HG03108 (cell line): ENCODE measurements at regions not wholly inside any gene's neighbourhood (a gene's known extent, or its start where the extent isn't known, plus 50 kb on each side); places are given as distances from the start of the nearest gene placed in this dataset.
"Not testable (repeated sequence)": the region's sequence is repeated elsewhere in the genome, so short reads cannot be mapped to it uniquely, and the experiment has no call there.

ENCODE experiments used
- ATAC-seq: cut with Tn5 transposase; IDR thresholded peaks from one replicate; pipeline ENCODE4 v1.9.1; 2021; ENCODE audit warnings: moderate library complexity; ENCODE audit not compliant: unreplicated experiment

DNA sequence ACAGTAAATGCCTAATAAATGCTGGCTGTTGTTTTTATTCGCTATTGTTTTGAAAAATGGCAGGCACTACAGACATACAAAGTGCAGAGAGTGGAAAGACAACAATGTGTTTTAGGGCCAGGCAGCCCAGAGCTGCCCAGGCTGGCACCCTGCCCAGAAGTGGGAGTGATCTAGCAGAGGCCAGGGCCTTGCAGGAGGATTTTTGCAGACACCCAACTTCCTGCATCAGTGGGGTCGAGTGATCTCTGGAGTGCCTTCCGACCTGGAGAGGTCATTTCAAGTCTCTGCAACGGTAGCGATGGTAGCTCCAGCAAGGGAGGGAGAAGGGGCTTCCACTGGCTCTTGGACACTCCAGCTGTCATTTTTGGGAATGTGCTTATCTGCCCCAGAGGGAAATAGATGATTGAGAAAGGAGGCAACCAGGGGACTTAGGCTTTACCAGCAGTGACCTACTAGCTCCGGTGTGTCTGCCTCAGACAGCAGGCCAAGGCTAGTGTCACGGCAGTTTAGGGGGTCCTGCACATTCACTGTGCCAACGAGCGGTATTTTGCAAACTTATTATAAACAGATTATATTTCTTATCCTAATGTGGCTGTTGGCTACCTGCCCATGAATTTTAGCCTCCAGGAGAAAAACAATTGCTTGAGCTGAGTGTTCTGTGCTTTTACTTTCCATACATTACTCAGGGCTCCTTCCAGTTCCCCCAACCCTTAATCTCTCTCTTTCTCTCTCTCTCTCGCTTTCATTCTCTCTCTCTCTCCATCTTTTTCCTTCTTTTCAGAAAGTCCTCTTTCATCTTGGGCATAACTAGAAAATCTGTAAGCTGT lies 153.9 kb upstream of the PLGLB2 start:
- not testable (repeated sequence) for ATAC-seq

DNA sequence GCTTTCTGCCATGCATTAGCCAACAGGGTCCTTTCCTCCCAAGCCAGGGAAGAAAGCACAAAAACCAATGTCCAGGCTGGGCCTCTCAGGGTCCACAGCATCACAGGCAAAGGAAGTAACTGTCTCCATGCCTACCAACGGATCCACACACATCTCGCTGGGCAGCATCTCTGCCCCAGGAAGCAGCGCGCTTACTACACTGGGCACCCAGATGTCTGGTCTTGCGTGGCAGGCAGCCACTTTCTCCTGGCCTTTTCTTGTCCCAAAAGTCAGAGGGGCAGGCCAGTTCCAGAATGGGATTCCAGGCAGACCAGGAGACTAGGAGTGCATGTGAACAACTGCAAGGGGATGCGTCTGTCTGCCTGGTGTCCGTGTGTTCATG lies 153.3 kb upstream of the PLGLB2 start:
- ATAC-seq = not testable (repeated sequence)

DNA sequence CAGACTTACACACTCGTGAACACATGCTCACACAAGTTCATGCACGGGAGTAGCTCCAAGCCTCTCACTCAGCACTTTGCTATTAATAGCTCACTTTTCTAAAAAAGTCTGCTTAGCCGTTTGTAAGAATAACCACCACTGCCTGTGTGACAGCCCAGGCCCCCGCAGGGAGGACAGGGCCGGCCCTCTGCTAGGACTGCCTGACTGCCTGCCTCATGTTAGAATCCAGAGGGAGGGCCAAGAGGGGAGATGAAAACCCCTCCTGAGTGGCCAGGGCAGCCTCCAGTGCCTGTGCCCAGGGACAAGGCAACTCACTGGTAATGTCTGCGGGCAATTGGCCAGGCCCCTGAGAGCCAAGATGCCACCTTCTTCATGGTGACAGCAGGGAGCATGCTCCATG lies 152.9 kb upstream of the PLGLB2 start:
- ATAC-seq = not testable (repeated sequence)

DNA sequence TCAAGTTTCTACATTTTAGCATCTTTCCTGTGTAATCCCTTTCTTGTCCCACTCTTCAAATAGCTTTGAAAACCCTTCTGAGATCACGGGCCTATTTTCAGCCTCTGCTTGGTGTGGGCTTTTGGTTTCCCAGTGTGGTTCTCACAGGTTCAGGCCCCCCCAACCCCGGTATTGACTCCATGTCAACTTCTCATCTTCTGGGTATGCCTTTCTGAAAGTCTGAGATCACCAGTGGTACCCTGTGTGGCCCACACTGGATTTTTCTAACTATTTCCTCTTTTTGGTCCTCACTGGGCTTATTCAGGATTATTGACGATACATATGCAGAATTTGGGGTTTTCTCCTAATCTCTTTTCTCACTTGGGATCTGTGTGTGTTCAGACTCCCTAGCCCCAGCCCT lies 146.9 kb upstream of the PLGLB2 start:
- not testable (repeated sequence) for ATAC-seq

DNA sequence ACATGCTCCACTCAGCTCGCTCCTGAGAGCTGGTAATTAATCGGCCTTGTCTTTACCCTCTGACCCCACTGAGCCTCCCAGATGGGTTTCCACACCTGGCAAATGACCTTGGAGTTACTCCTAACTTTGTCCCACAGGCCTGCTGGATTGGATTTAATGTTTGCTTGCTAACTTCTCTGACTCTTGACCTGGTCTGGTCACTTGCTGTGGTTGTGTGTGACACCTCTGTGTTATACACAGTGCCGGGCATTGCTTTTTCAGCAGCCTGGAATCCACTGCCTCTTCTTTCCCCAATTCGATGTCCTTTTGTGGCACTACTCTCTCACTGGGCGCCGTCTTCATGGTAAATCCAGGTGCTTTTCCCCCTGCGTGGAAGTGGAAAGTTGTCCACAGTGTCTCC lies 145.8 kb upstream of the PLGLB2 start:
- not testable (repeated sequence) for ATAC-seq

DNA sequence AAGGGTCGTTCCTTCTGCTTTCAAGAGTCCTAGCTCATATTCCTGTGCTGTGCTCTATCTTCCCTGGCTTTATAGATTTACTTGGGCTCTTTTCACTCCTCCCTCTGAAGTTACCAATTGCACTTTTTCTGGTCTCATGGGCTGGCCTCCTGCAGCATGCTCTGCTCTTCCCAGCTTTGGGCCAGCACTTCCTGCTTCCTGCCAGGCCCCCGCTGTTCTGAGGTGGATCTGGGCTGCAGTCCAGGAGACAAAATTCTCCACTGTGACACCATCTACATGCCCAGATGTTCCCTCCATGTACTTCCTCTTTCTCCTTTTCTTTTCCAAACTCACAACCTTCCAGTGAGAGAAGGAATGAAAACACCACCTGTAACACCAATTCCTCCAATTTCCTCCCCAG lies 145.2 kb upstream of the PLGLB2 start:
- ATAC-seq = not testable (repeated sequence)

DNA sequence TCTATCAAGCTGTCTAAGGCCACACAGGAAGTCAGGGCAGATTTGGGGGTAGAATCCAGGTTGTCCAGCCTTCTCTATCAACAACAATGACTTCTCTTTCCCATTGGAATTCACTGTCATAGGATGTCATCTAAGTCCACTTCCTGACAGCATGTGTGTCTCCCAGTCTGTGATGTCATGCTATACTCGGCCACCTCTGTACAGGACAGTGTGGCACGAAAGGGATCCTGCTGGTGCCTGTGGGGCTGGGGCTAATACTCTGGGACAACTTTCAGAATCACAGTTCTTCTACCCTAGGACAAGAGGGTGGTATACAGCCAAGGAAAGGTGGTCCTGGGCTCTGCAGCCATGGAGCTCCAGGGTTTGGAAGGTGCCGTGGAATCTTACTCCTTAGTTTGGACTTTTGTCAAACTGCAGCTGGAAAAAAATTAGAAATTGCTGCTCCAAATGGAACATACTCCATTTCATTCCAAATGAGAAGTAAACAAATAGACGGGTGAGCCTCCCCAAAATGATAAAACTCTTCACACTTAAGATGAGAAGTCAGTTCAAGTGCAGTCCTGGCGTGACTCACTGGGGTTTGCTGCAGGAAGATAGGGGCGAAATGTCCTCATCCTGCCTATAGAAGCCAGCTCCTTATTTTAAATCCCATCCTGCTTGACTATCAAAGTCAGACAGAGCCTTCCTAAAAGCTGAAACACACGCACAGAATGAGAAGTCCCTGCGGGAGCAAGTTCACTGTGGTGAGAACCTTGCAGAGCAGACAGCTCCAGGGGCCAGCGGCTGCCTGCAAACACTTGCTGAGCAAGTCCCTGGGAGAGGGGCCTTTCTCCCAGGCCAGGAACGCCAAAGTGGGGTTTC lies 144.2 kb upstream of the PLGLB2 start:
- not testable (repeated sequence) for ATAC-seq

DNA sequence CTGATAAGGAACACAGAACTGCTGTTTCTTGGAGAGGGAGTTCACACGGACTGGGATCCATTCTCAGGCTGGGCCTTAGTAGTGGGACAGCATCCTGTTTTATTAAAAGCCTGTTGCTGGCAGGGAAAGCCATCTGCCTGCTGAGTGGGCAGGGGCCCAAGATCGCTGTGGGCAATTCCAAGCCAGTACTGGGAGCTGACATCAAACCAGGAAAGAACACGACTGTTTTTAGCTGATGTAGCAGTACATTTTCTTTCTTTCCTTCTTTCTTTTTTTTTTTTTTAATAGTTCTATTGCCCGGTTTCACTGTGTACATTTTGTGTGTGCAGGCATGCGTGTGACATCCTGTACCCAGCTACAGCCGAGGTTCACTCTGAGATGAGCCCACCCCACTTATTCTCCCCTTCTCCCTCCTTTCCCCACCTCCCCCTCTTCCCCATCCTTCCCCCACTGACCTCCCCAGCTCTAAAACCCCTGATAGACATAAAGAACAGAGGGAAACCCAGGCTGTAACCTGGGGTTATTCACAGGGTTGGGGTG lies 143.5 kb upstream of the PLGLB2 start:
- not testable (repeated sequence) for ATAC-seq

DNA sequence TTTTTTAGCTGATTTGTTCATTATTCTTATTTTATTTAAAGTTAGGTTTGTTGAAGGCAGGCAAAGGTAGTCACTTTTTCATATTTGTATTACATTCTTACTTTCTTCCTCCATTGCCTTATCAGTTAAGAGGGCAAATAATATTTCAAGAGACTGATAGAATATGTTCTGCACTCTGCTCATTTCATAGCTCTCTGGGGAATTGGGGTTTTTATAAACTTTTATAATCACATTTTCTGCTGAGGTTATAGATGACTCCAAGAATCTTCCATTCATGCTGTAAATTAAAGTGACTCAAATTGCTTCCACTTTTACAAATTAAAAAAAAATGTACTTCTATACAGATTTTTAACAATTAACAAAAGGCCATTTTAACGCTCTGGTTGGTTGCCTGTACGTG lies 142.9 kb upstream of the PLGLB2 start:
- ATAC-seq = not testable (repeated sequence)

DNA sequence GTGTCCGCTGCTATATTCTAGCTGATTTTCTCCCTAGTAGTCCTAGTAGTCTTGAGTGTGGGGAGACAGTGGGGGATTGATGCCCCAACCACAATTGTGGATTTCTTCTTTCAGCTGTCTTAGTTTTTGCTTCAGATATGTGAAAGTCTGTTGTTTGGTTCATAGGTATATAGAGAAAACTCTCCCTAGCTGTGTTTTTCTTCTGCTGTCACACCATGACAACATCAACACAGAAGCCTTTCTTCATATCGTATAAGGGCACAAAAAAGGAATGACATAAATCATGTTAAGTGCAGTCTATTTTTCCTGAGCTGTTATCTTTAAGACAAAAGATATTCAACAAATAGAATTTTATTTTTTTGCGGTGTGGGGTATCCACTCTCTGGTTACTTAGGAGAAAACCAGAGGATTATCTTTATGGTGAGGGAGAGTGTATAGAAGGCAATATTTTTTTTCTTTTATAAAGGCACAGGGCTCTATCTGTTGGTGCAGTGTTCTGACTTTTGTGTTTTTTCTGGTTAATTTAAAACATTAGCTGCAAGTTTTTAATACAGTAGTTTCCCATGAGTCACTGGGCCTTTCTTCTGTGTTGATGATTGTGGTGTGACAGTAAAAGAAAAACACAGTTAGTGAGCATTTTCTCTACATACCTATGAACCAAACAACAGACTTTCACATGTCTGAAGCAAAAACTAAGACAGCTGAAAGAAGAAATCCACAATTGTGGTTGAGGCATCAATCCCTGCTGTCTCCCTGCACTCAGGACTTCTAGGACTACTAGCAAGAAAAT lies 139.3 kb upstream of the PLGLB2 start:
- ATAC-seq = not testable (repeated sequence)

DNA sequence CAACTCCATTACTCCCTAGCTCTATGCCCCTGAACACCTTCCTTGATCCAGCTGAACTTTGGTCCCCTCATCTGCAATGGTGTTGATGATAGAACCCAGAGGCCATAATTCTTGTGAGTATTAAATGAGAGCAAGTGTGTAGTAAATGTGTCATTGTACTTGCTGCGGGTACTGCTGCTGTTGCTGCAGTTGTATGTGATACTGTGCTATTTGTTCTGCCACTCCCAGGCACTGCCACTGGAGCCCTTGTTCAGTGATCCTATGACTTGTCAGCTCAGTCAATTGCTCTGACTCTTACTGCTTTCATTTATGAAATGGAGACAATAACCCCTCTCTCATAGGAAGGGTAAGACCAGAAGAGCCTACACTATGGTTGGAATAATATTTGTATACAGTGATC lies 136.9 kb upstream of the PLGLB2 start:
- not testable (repeated sequence) for ATAC-seq

DNA sequence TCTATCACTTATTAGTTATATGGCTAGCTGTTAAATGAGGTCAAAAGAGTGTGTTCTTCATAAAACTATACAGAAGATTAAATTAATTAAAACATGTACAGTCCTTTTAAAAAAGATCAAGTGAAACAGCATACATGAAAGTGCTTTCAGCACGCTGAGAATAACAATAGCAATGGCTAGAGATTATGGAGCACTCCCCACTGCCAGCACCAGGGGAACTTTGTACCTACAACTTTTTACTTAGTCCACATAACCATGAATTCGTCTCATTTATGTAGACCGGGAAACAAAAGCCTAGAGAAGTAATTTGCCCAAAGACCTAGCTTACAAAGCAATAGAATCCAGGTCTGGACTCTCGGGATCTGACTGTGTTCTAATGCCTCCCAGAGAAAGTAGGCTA lies 136.5 kb upstream of the PLGLB2 start:
- not testable (repeated sequence) for ATAC-seq

DNA sequence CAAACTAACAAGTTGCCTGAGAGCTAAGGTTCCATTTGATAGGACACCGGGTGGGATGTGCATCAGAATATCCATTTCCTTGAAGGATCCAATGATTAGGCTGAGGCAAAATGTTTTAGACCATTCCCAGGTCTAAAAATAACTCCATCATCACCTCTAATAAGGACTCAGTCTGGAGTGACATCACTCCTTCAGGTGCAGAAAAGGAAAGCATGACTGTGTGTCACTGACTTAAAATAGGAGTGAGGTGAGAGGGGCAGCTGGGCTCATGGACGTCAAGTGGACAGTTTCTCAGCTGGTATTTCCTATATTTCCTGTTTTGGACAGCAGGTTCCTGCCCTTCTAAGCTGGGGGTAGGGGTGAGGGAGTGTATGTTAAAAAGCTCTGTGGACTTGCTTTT lies 135.9 kb upstream of the PLGLB2 start:
- ATAC-seq = not testable (repeated sequence)

DNA sequence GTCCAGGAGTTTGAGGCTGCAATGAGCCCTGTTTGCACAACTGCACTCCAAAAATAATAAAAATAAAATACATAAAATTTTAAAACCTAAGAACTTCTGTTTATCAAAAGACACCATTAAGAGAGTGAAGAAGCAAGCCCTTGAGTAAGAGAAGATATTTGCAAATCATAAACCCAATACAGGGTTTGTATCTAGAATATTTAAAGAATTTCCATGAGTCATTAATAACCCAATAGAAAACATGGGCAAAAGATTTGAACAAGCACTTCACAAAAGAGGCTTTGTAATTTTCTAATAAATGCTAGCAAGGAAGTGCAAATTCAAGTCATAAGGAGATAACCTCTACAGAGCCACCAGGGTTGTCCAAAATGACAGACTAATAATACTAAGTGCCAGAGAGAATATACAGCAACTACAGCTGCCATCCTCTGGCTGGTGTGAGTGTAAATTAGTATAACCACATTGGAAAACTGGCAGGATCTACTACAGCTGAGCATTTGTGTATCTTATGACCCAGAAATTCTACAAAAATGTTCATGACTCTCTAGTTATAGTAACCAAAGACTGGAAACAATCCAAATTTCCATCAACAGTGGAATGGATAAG lies 133.0 kb upstream of the PLGLB2 start:
- not testable (repeated sequence) for ATAC-seq

DNA sequence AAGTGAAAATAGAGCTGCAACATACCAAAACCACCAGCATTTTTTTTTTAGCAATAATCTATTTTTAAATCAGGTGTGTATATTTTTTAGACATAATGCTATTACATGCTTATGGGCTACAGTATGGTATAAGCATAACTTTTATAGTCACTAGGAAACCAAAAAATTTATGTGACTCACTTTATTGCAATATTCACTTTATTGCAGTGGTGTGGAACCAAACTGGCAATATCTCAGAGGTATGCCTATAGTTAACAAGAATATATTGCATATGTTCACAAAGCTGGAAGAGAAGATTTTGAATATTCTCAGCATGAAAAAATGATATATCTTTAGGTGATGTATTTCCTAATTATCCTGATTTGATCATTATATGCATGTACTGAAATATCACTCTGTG lies 128.8 kb upstream of the PLGLB2 start:
- ATAC-seq = not testable (repeated sequence)

DNA sequence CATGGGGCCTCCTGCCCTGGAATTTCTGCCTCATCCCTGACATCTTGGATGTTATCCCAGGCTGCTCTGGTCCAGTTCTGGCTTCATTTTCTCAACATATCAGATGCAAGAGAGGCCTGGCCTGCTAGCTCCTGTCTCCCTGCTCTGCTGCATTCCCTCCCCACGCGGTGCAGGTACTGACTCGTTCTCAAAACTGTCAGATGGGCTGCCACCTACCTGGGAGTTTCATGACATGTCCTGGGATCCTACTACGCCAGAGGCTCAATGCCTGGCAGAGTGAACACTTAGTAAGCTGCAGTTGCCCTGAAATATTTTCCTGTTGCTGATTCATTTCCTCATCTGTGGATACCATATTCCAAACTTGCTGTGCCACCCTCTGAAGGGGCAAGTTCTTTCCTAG lies 126.7 kb upstream of the PLGLB2 start:
- not testable (repeated sequence) for ATAC-seq

DNA sequence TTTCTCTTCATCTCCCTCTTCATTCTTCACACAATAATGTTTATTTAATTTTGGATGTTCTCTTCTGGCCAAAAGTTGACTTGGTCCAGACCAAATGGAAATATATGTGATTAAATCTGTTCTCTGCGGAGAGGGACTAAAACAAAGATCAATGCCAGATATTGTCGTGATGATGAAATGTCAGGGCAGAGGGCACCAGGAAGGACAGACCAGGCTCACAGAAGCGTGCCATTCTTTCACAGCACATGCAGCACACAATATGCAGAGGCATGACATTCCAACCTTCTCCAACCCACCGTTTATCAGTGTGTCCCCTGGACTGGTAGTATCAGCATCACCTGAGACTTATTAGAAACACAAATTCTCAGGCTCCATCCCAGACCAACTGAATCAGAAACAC lies 125.2 kb upstream of the PLGLB2 start:
- ATAC-seq = not testable (repeated sequence)

DNA sequence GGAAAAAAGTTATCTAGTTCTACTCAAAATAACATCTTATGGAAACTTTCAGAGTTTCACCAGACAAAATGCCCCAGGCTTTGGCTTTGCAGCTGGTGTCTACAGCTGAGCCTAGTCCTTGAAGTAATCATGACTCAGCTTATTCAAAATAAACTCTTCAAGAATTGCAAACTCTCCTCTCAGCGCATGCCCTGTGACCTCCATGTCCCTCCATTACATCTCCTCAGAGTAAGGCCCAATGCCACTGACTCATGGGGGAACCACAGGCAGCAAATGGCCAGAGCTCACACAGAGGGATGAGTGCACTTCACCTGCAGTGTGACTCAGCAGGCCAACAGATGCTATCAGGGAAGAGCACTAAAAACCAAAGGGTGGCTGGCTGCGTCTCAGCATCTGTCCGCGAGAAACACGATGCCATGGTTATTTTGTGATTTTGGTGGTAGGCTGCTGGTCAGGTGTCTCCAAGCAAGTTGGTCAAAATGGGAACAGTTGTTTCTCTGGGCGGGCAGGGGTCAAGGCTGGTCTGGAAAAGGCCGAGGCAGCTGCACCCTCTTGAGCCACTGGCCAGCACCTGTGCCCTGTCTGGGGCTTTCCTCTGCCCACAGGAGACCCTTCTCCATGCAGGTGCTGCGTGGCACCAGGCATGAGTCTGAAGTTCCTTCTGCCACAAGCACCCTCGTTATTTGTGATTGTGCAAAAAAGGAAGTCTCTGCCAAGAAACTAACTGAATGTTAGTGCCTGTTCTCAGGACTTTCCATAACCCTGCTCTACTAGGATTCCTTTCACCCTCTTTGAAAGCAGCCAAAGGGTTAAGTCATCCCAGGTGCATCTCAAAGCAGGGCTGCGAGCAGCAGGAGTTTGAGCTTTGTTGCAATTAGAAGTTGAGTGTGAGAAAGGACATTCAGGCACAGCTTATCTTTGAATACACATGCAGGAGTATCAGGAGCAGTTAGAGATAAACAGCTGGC lies 118.1 kb upstream of the PLGLB2 start:
- ATAC-seq = not testable (repeated sequence)

DNA sequence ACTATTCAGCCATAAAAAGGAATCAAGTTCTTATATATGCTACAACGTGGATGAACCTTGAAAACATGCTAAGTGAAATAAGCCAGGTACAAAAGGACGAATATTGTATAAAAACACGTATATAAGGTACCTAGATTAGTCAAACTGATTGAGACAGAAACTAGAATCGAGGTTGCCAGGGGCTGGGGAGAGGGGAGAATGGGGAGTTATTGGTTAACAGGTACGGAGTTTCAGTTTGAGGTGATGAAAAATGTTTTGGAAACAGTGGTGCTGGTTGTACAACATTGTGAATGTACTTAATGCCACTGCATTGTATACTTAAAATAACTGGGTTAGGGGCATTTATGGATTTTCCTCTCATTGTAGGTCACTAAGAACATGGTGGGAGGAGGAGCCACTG lies 117.0 kb upstream of the PLGLB2 start:
- ATAC-seq = not testable (repeated sequence)
